ENCODE measurements at regions not wholly inside any gene's neighbourhood (a gene's known extent, or its start where the extent isn't known, plus 50 kb on each side); places are given as distances from the start of the nearest gene placed in this dataset.

- H3K4me3 ChIP-seq (ENCODE audit: low read depth, low read length): no peak overlapping the region
- no peaks in the 10 kb centered on the region for H3K4me1 ChIP-seq
- no peaks in the 10 kb centered on the region for H3K36me3 ChIP-seq
- H3K9me3 ChIP-seq: no peaks in the 10 kb centered on the region
- DNase-seq: no peak
- TF ChIP-seq CTCF (IDR thresholded peaks at IDR 0.05; ENCODE audit: low read depth, low read length): no peak
- no peaks in the 10 kb centered on the region for H3K27me3 ChIP-seq
Measured at GRCh38 chr2:212904646-212905045, 246.8 kb downstream of the IKZF2 start.

- Histone ChIP-seq H3K9me3 (no peaks in the 10 kb centered on the region), H3K27me3 (no peaks in the 10 kb centered on the region), H3K4me3 (ENCODE audit: low read depth, low read length) (no peak overlapping the region), H3K36me3 (no peaks in the 10 kb centered on the region), H3K4me1 (no peaks in the 10 kb centered on the region)
- DNase-seq: no peak
- no peak for TF ChIP-seq CTCF (IDR thresholded peaks at IDR 0.05; ENCODE audit: low read depth, low read length)
Measured at GRCh38 chr2:212903413-212903812, 248.0 kb downstream of the IKZF2 start.

GRCh38 chr2:212902421-212902820 is 249.0 kb downstream of the IKZF2 start:
- no peak for DNase-seq
- Histone ChIP-seq H3K4me1 (no peaks in the 10 kb centered on the region), H3K27me3 (no peaks in the 10 kb centered on the region), H3K4me3 (ENCODE audit: low read depth, low read length) (no peak overlapping the region), H3K36me3 (no peaks in the 10 kb centered on the region), H3K9me3 (no peaks in the 10 kb centered on the region)
- no peak for TF ChIP-seq CTCF (IDR thresholded peaks at IDR 0.05; ENCODE audit: low read depth, low read length)

GRCh38 chr2:212901604-212902275 is 249.7 kb downstream of the IKZF2 start:
- no peak overlapping the region for H3K4me3 ChIP-seq (ENCODE audit: low read depth, low read length)
- no peak for DNase-seq
- TF ChIP-seq CTCF (IDR thresholded peaks at IDR 0.05; ENCODE audit: low read depth, low read length): no peak
- H3K36me3 ChIP-seq: no peaks in the 10 kb centered on the region
- no peaks in the 10 kb centered on the region for H3K9me3 ChIP-seq
- H3K4me1 ChIP-seq: no peaks in the 10 kb centered on the region
- no peaks in the 10 kb centered on the region for H3K27me3 ChIP-seq

GRCh38 chr2:212900715-212901114 is 250.7 kb downstream of the IKZF2 start:
- Histone ChIP-seq H3K4me3 (ENCODE audit: low read depth, low read length) (no peak overlapping the region), H3K9me3 (no peaks in the 10 kb centered on the region), H3K36me3 (no peaks in the 10 kb centered on the region), H3K4me1 (no peaks in the 10 kb centered on the region), H3K27me3 (no peaks in the 10 kb centered on the region)
- no peak for DNase-seq
- TF ChIP-seq CTCF (IDR thresholded peaks at IDR 0.05; ENCODE audit: low read depth, low read length): no peak

GRCh38 chr2:212898011-212898410 is 253.4 kb downstream of the IKZF2 start:
- Histone ChIP-seq H3K27me3 (peaks cover 3% of the 10 kb centered on the region; the same call in 1 of the 2 replicates), H3K4me3 (ENCODE audit: low read depth, low read length) (no peak overlapping the region), H3K36me3 (no peaks in the 10 kb centered on the region), H3K9me3 (no peaks in the 10 kb centered on the region), H3K4me1 (no peaks in the 10 kb centered on the region)
- no peak for TF ChIP-seq CTCF (IDR thresholded peaks at IDR 0.05; ENCODE audit: low read depth, low read length)
- no peak for DNase-seq

Data from BE2C (cell line).